IPS-NIHi7 (cell line): ENCODE measurements at regions not wholly inside any gene's neighbourhood (a gene's known extent, or its start where the extent isn't known, plus 50 kb on each side); places are given as distances from the start of the nearest gene placed in this dataset.
"Not testable (repeated sequence)": the region's sequence is repeated elsewhere in the genome, so short reads cannot be mapped to it uniquely, and the experiment has no call there.

Experiments
- DNase-seq: peaks from one replicate; pipeline ENCODE4 v3.0.0; 2012; ENCODE audit warnings: mixed read lengths; ENCODE audit errors: extremely low spot score

DNA sequence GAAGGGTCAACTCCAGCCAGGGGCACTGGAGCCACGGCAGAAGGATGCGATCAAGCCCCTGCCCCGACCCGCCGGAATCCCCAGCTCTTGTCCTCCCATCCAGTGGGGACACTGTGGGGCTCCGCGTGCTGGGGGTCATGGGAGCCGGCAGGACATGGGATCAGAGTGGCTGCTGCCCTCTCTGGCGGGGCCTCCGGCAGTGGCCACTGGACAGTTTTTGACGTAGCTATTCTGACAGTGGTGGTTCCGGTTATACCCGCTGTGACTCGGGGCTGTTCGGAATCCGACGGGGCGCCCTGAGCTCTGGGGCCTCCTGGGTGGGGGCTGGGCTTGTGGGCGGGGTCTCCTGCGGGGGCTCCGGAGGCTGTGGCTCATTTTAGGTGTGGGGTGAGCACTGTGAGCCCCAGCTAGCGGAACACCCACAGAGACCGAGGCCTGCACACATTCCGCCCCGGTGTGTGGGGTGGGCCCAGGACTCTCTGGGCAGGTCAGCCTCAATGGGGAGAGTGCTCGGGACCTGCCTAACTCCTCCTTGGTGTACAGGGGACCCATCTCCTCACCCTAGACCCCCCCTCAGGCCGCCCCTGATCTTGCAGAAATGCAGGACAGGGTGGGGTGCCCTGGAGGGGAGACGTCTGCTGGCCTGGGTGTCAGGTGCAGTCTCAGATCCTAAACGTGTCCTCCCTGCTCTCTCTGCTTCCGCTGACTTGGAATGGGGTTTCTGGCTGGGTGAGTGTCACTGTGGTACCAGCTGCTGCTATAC, 374.2 kb downstream of the TMEM121 start:
- no peak for DNase-seq

GRCh38 chr14:105901226-105901625, 374.8 kb downstream of the TMEM121 start:
- no peak for DNase-seq

DNA sequence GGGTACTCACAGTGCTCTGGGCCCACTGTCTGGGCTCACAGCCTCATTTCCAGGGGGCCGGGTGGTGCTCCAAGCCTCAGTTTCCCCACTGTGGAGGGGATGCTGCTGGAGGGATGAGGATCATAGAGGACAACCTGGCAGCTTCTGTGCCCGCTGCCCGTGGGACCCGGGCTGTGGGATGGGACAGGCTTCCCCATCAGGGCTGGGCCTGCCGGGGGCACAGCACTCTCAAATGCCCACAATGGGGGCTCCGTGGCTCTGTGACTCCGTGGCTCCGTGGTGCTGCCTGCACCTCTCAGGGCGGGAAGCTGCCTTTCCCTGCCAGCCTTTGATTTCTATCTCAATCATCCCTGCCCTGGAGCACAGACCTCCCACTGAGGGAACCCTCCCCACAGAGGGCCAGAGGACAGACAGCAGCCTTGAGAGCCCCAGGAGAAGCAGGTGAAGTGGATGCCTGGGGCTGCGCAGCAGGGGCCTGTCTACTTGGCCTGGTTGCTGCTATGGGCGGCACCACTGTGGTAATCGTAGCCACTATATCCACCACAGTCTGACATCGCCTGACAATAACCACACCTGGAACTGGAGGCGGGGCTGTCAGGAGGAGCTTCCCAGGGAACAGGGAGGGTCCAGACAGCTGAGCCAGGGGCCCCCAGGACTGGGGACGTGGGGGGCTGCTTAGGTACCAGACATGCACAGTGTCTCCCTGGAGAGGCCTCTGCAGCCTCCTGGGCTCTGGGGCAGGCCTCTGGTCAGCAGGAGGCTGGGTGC, 375.9 kb downstream of the TMEM121 start:
- DNase-seq: no peak

GRCh38 chr14:105902899-105903165, 376.4 kb downstream of the TMEM121 start:
- DNase-seq: not testable (repeated sequence)

DNA sequence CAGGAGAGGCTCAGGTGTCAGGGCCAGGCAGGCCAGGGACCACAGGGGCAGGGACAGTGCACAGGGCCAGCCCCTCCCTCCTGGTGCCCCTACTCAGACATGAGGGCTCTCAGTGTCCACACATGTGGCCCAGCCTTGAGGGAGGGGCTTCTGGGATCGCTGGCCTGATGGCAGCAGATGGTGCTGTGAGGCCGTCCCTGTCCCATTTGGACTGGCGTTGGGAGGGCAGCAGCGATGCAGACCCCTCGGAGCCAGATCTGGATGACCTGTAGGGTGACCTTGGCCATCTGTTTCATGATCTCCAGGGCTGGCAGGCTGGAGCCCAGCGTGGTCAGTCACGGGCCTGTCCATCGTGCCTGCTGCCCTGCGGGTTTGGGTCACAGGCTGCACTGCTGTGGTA, 377.6 kb downstream of the TMEM121 start:
- no peak for DNase-seq

DNA sequence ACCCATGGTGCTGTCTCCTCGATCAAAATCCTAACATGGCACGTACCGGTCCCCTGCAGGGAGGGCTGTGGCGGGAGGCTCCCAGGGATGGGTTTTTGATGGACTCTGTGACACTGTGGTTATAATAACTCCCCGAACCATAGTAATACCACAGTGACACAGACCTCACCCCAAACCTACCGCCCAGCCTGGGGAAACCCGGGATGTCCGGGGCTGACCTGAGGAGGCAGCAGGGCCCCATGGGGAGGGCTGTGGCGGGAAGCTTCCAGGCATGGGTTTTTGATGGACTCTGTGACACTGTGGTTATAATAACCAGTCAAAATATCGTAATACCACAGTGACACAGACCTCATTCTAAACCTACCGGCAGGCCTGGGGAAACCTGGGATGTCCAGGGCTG, 378.0 kb downstream of the TMEM121 start:
- DNase-seq: no peak

DNA sequence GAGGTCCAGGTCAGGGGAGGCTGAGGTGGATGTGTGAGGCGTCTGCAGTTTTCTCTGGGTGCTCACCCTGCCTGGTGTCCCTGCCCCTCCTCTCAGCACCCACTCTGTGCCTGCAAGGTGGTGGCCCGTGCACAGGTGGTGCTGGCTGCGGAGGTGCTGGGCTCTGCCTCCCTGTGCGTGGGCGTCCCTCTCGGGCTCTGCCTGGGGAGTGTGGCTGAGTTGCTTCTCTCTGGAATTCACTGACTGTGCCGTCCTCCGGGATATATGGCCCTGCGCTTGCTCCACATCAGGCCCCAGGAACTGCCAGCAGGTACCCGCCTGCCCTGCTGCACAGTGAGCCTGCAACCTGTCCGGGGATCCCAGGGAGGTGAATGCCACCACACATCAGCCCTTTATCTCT, 379.1 kb downstream of the TMEM121 start:
- no peak for DNase-seq

DNA sequence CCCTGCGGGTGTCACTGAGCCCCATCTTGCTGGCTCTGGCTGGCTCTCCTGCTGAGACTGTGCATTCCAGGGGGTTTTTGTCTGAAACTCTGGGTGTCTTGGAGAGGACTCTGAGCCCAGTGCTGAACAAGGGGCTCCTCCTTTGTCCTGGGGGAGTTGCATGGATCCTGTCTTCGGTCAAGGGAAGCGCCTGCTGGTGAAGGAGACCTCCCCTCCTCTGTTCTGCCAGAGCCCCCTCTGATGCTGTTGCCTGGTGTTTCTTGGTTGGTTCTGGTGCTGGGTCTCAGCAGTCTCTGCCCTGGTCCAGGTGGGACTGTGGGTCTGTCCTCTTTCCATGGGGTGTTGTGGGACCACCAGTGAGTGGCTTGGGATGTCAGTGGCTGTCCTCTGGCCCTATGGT, 380.9 kb downstream of the TMEM121 start:
- DNase-seq: no peak

DNA sequence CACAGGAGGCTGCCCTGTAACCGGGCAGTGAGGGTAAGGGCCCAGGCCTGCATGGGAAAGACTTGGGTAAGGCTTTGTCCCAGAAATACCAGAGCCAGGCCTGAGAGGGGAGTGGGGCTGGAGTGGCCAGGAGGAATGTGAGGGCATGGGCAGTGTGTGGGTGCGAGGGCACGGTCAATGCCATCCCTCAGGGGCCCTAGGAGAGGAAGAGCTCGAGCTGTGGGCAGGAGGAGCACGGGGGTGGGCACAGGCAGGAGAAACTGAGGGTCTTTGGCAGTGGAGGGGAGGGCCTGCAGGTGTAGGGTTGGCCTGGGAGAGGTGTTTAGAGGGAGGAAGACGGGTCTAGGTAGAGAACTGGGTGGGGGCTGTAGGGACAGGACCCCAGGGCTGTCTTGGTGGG, 381.6 kb downstream of the TMEM121 start:
- DNase-seq: no peak

DNA sequence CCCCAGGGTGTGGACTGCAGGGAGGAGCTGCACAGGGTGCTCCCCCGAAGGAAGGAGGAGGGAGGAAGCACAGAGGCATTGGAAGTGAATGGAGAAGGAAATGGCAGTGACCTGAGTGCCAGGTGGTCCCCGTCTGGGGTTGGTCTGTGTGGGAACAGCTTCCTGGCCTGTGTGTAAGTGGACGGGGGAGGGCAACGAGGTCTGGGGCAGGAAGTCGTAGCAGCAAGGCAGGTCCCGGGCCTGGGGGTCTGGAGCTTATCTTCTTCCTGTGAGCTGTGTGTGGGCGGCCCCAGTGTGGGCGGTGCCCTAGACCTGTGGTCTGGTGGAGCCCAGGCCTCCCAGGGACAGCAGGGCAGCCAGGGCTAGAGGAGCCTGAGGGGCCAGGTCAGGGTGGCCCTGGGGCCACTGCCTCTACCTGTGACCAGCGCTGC, 382.1 kb downstream of the TMEM121 start:
- DNase-seq: no peak

DNA sequence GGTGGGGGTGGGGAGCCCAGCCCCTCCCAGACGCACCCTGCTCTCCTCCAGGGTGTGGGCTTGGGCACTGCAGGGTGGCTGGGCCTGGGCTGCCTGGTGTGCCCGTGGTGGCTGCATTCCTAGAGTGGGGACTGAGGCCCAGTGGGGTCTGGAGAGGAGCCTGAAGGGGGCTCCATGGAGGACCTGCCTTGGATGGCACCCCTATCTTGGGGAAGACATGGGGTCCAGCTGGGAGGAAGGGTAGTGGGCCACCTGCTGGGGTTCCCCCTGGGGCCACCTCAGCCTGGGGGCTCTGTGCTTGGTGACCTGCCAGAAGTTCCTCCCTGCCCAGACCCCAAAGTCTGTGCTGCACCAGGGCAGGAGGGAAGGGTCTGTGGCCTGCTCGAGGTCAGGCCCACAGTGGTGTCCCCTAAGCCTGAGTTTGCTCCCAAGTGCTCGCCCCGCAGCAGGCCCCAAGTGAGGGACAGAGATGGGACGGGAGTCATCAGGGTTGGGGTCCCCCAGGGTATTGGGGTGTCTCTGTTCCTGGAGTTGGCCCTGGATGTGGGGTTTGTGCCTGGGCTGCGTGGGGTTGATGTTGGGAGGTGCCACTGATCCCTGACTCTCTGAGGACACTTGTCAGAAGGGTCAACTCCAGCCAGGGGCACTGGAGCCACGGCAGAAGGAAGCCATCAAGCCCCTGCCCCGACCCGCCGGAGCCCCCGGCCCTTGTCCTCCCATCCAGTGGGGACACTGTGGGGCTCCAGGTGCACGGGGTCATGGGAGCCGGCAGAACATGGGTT, 382.9 kb downstream of the TMEM121 start:
- no peak for DNase-seq

- not testable (repeated sequence) for DNase-seq
These were observed 383.4 kb downstream of the TMEM121 start for GRCh38 chr14:105909828-105910120.

DNA sequence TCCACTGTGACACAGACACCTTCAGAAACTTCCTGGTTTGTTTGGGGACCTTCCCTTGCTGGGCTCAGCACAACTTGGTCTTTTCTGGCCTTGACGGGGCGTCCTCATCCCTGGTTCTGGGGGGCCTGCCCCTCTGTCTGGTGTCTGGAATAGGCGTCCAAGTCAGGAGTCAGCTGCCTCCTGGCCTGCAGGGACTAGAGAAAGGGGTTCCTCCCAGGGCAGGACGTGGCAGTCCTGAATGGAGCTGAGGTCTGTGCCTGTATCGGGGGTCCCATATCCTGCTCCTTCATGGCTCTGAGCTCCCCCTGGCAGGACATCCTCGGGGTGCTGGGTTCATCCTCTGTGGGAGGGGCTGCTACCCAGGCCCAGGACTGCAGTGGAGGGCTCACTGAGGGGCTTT, 384.0 kb downstream of the TMEM121 start:
- DNase-seq: no peak

- no peak for DNase-seq
These were observed 384.8 kb downstream of the TMEM121 start for GRCh38 chr14:105911006-105911847.

DNA sequence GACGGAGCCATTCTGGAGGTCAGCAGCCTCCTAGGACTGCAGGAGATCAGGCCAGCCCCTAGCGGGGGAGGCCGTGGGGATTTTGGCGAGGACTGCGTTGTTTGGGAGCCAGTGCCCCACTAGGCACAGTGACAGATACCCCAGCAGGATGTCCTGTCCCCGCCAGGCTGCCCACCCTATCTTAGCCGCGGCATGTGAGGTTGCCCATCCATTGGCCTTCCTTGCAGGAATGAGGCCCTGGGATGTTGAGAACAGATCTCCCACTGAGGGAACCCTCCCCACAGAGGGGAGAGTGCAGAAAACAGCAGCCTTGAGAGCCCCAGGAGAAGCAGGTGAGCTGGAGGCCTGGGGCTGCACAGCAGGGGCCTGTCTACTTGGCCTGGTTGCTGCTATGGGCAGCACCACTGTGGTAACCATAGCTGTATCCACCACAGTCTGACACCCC, 385.5 kb downstream of the TMEM121 start:
- DNase-seq: not testable (repeated sequence)

- no peak for DNase-seq
These were observed 386.3 kb downstream of the TMEM121 start for GRCh38 chr14:105912641-105913180.

GRCh38 chr14:105913221-105913620, 386.8 kb downstream of the TMEM121 start:
- no peak for DNase-seq

- no peak for DNase-seq
These were observed 387.5 kb downstream of the TMEM121 start for GRCh38 chr14:105913861-105914260.

DNA sequence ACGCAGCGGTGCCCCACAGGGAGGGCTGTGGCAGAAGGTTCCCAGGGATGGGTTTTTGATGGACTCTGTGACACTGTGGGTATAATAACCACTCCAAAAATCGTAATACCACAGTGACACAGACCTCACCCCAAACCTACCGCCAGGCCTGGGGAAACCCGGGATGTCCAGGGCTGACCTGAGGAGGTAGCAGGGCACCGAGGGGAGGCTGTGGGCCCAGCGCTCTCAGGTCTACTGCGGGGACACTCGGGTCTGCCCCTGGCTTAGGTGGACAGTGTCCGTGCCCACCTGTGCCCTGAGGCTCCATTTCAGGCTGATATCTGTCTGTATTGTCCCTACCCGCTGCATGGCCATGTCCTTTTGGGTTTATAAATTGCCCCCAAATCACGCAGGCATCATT, 387.9 kb downstream of the TMEM121 start:
- not testable (repeated sequence) for DNase-seq

DNA sequence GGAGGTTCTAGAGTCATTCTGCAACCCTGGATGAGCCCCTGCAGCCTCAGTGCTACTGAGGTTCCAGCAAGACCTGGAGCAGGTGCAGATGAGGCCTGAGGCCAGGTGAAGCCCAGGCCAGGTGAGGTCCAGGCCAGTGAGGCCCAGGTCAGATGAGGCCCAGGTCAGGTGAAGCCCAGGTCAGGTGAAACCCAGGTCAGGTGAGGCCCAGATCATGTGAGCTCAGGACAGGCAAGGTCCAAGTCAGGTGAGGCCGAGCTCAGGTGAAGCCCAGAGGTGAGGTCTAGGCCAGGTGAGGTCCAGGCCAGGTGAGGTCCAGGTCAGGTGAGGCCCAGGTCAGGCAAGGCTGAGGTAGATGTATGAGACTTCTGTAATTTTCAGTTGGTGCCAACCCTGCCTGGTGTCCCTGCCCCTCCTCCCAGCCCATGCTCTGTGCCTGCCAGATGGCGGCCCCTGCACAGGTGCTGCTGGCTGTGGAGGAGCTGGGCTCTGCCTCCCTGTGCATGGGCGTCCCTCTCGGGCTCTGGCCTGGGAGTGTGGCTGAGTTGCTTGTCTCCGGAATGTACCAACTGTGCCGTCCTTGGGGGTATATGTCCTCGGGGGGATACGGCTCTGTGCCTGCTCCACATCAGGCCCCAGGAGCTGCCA, 388.5 kb downstream of the TMEM121 start:
- DNase-seq: no peak

DNA sequence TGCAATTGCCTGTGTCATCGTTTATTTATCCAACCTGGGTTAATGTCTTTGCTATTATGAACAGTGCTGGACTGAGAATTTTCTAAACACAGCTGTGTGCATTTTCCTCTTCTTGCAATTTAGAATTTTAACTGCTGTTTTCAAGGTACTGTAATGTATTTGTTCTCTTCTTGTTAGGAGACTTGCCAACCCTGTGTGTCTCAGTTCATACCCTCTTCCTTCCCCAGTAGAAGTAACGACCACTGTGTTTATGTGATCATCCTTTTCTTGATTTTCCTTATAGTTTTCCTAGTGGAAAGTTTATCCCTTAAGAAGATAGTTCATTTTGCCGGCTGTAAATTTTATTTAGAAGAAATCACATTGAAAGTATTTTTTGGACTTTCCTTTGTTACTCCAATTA, 389.2 kb downstream of the TMEM121 start:
- DNase-seq: not testable (repeated sequence)
